B cell (primary cell): ENCODE measurements at regions not wholly inside any gene's neighbourhood (a gene's known extent, or its start where the extent isn't known, plus 50 kb on each side); places are given as distances from the start of the nearest gene placed in this dataset.

Experiments
- ATAC-seq: fragments of 200-7000 bp; cut with Tn5 transposase; one replicate; pipeline ENCODE4 v1.10.0; 2021; ENCODE audit warnings: low read depth, mild to moderate bottlenecking, moderate number of reproducible peaks, moderate library complexity
- CTCF ChIA-PET: fragments of 350-600 bp; sonication (Branson Sonifier 250); formaldehyde crosslinking; loops from one replicate; lab custom pipeline; 2021; ENCODE audit warnings: antibody characterized with exemption, inconsistent platforms; lab: Charles Lee
- POLR2A ChIA-PET: fragments of 350-600 bp; sonication (Branson Sonifier 250); formaldehyde crosslinking; loops from one replicate; lab custom pipeline; 2021; ENCODE audit warnings: antibody characterized with exemption; lab: Charles Lee
- DNase-seq: peaks from one replicate; pipeline ENCODE4 v3.0.0; 2013
- H2AFZ ChIP-seq: 2 replicates; pipeline ENCODE4 v1.6.1; 2012; ENCODE audit warnings: mild to moderate bottlenecking, low read depth, low read length; ENCODE audit not compliant: insufficient read depth, poor library complexity, severe bottlenecking
- H3K27ac ChIP-seq, 2 donors: 1 replicate in 1 of 2; 2 replicates in 1 of 2; pipeline ENCODE4 v1.5.1; 2012 to 2013; ENCODE audit warnings: low read length in 2 of 2, mild to moderate bottlenecking in 2 of 2, moderate library complexity in 1 of 2
- H3K27me3 ChIP-seq, 4 experiments: fragments of 200-600 bp in 1 of 4; sonication (generic) in 1 of 4; replicated peaks in 1 of 4; 1 replicate in 2 of 4; 2 replicates in 2 of 4; pipeline versions ENCODE4 v1.6.1 to v1.7.0; 2013 to 2016; ENCODE audit warnings: low read length in 3 of 4, mild to moderate bottlenecking in 2 of 4, mixed read lengths in 1 of 4, moderate library complexity in 1 of 4; ENCODE audit not compliant: insufficient read depth in 4 of 4, control insufficient read depth in 3 of 4; ENCODE audit errors: control extremely low read depth in 1 of 4
- H3K36me3 ChIP-seq, 2 experiments: replicated peaks in 1 of 2; 1 replicate in 1 of 2; 2 replicates in 1 of 2; pipeline versions ENCODE4 v1.6.1 to v1.7.1; 2013; ENCODE audit warnings: low read length in 1 of 2; ENCODE audit not compliant: insufficient read depth in 2 of 2, control insufficient read depth in 1 of 2; ENCODE audit errors: control extremely low read depth in 1 of 2, extremely low read depth in 1 of 2
- H3K4me1 ChIP-seq, 2 donors: fragments of 200-600 bp in 1 of 2; sonication (generic) in 1 of 2; 1 replicate in 1 of 2; 2 replicates in 1 of 2; pipeline versions ENCODE4 v1.5.1 to v1.6.1; 2013 to 2017; ENCODE audit warnings: low read length in 2 of 2; ENCODE audit not compliant: control insufficient read depth in 2 of 2, insufficient read depth in 2 of 2
- H3K4me2 ChIP-seq: replicated peaks from 2 replicates; pipeline ENCODE3; 2012; ENCODE audit warnings: mild to moderate bottlenecking, low read depth, low read length; ENCODE audit not compliant: poor library complexity, severe bottlenecking
- H3K4me3 ChIP-seq, 5 experiments: fragments of 200-600 bp in 1 of 5; sonication (generic) in 1 of 5; 1 replicate in 3 of 5; 2 replicates in 2 of 5; pipeline versions ENCODE4 v1.5.1 to v1.7.0; 2011 to 2016; ENCODE audit warnings: low read length in 4 of 5, mild to moderate bottlenecking in 4 of 5, low read depth in 2 of 5, control low read depth in 1 of 5, moderate library complexity in 1 of 5; ENCODE audit not compliant: insufficient read depth in 1 of 5; ENCODE audit errors: control extremely low read depth in 1 of 5, extremely low read depth in 1 of 5
- H3K79me2 ChIP-seq: fragments of 200-600 bp; sonication (generic); one replicate; pipeline ENCODE4 v1.6.0; 2016; ENCODE audit warnings: low read length; ENCODE audit not compliant: control insufficient read depth, insufficient read depth
- H3K9ac ChIP-seq: fragments of 200-600 bp; sonication (generic); 2 replicates; pipeline ENCODE4 v1.6.1; 2017; ENCODE audit warnings: mild to moderate bottlenecking, low read length, moderate library complexity
- H3K9me3 ChIP-seq, 3 donors: one replicate each; pipeline versions ENCODE4 v1.6.1 to v1.7.1; 2013; ENCODE audit warnings: low read length in 2 of 3; ENCODE audit not compliant: control insufficient read depth in 2 of 3, insufficient read depth in 1 of 3; ENCODE audit errors: control extremely low read depth in 1 of 3
- H4K20me1 ChIP-seq: 2 replicates; pipeline ENCODE4 v1.6.0; 2012; ENCODE audit warnings: mild to moderate bottlenecking, low read length; ENCODE audit not compliant: insufficient read depth, control insufficient read depth, poor library complexity, severe bottlenecking
- H3K27ac Mint-ChIP-seq: one replicate; pipeline ENCODE4 v1.8.0; 2021; ENCODE audit warnings: mixed read lengths
- H3K27me3 Mint-ChIP-seq: one replicate; pipeline ENCODE4 v1.8.0; 2021; ENCODE audit warnings: mixed read lengths
- H3K4me1 Mint-ChIP-seq: one replicate; pipeline ENCODE4 v1.8.0; 2021; ENCODE audit warnings: mixed read lengths
- H3K4me3 Mint-ChIP-seq: one replicate; pipeline ENCODE4 v1.8.0; 2021; ENCODE audit warnings: mixed read lengths
- H3K9me3 Mint-ChIP-seq: one replicate; pipeline ENCODE4 v1.8.0; 2022; ENCODE audit warnings: mixed read lengths; ENCODE audit not compliant: insufficient read depth
- CTCF ChIP-seq: fragments of 200-600 bp; IDR thresholded peaks from one replicate; pipeline ENCODE4 v1.8.0; 2022; ENCODE audit warnings: antibody characterized with exemption, mild to moderate bottlenecking
- EZH2 ChIP-seq: IDR thresholded peaks from 2 replicates; pipeline ENCODE4 v1.6.1; 2012; ENCODE audit warnings: borderline replicate concordance, low read depth, mild to moderate bottlenecking, moderate library complexity, low read length; ENCODE audit not compliant: insufficient read depth, poor library complexity, severe bottlenecking
- WGBS: methylation state at CpG from one replicate; pipeline ENCODE4 v1.1.5; 2013; ENCODE audit warnings: missing lambda C conversion rate; ENCODE audit not compliant: insufficient coverage; 5-methylcytosine and 5-hydroxymethylcytosine counted together
- intact Hi-C: fragments of 100-400 bp; cut with micrococcal nuclease; formaldehyde crosslinking; loops from one replicate; pipeline ENCODE4 v1.10.0; 2022

- Histone ChIP-seq H2AFZ (no peak overlapping the region), H3K27ac (no peak overlapping the region), H3K9ac (no peak overlapping the region), H3K36me3 (no peaks in the 10 kb centered on the region), H3K9me3 (no peaks in the 10 kb centered on the region), H3K4me1 (no peaks in the 10 kb centered on the region), H3K4me2 (no peak overlapping the region), H3K27me3 (no peaks in the 10 kb centered on the region), H4K20me1 (no peaks in the 10 kb centered on the region), H3K4me3 (no peak overlapping the region), H3K79me2 (no peaks in the 10 kb centered on the region)
- no peaks in the 10 kb centered on the region for H3K27me3 Mint-ChIP-seq
- CTCF ChIA-PET, result no interaction called here
- WGBS, result 100% methylated on average over 1 of the region's 1 CpG
- TF ChIP-seq EZH2 (no peak), CTCF (no peak)
- POLR2A ChIA-PET, result no interaction called here
- no peak overlapping the region for H3K27ac Mint-ChIP-seq
- H3K4me1 Mint-ChIP-seq, result no peaks in the 10 kb centered on the region
- no peak overlapping the region for H3K4me3 Mint-ChIP-seq
- H3K9me3 Mint-ChIP-seq, result no peaks in the 10 kb centered on the region
- DNase-seq, result no peak
- no peak for ATAC-seq
- intact Hi-C loops, result no loop called here
Observed at GRCh38 chrY:15471371-15471770, 947.0 kb downstream of the NLGN4Y start.

GRCh38 chrY:15478348-15478963, 954.1 kb downstream of the NLGN4Y start:
- no peaks in the 10 kb centered on the region for H4K20me1 ChIP-seq
- ChIA-PET POLR2A (no interaction called here), CTCF (no interaction called here)
- Mint-ChIP-seq H3K9me3 (no peaks in the 10 kb centered on the region), H3K27ac (no peak overlapping the region), H3K4me1 (no peaks in the 10 kb centered on the region), H3K27me3 (no peaks in the 10 kb centered on the region), H3K4me3 (no peak overlapping the region)
- H3K36me3 ChIP-seq, result no peaks in the 10 kb centered on the region
- WGBS, result 100% methylated on average over 1 of the region's 5 CpGs
- no peak overlapping the region for H3K4me3 ChIP-seq
- H3K9me3 ChIP-seq, result no peaks in the 10 kb centered on the region
- no peak for TF ChIP-seq EZH2
- no peak for TF ChIP-seq CTCF
- DNase-seq, result no peak
- no peak overlapping the region for H2AFZ ChIP-seq
- H3K27ac ChIP-seq, result no peak overlapping the region
- no peak overlapping the region for H3K9ac ChIP-seq
- intact Hi-C loops, result no loop called here
- no peak for ATAC-seq
- no peaks in the 10 kb centered on the region for H3K27me3 ChIP-seq
- no peak overlapping the region for H3K4me2 ChIP-seq
- H3K4me1 ChIP-seq, result no peaks in the 10 kb centered on the region
- H3K79me2 ChIP-seq, result no peaks in the 10 kb centered on the region
